Muscle of leg (tissue), 3 donors: ENCODE measurements at regions not wholly inside any gene's neighbourhood (a gene's known extent, or its start where the extent isn't known, plus 50 kb on each side); places are given as distances from the start of the nearest gene placed in this dataset.

Source experiments
- DNase-seq: peaks from one replicate; pipeline ENCODE4 v3.0.0; 2013
- H3K27ac ChIP-seq: one replicate; pipeline ENCODE4 v1.5.1; 2013; ENCODE audit warnings: mild to moderate bottlenecking, low read length, control low read depth
- H3K27me3 ChIP-seq: one replicate; pipeline ENCODE4 v1.6.1; 2013; ENCODE audit warnings: low read length; ENCODE audit not compliant: control insufficient read depth, insufficient read depth
- H3K36me3 ChIP-seq: one replicate; pipeline ENCODE4 v1.6.1; 2013; ENCODE audit warnings: low read length; ENCODE audit not compliant: control insufficient read depth, insufficient read depth
- H3K4me1 ChIP-seq: one replicate; pipeline ENCODE4 v1.6.1; 2013; ENCODE audit warnings: low read length; ENCODE audit not compliant: control insufficient read depth, insufficient read depth
- H3K4me3 ChIP-seq: one replicate; pipeline ENCODE4 v1.5.1; 2013; ENCODE audit warnings: low read length, control low read depth
- H3K9me3 ChIP-seq: replicated peaks from 2 replicates; pipeline ENCODE4 v1.6.1; 2013; ENCODE audit warnings: low read depth, low read length; ENCODE audit not compliant: control insufficient read depth
- WGBS: methylation state at CpG from one replicate; pipeline ENCODE4 v1.1.5; 2013; ENCODE audit warnings: missing lambda C conversion rate; ENCODE audit not compliant: insufficient coverage; 5-methylcytosine and 5-hydroxymethylcytosine counted together

- 43% methylated on average over 2 of the region's 2 CpGs for WGBS
- no peaks in the 10 kb centered on the region for H3K4me1 ChIP-seq
- H3K9me3 ChIP-seq = no peaks in the 10 kb centered on the region
- H3K4me3 ChIP-seq = no peak overlapping the region
- H3K36me3 ChIP-seq = no peaks in the 10 kb centered on the region
- no peak for DNase-seq
- no peaks in the 10 kb centered on the region for H3K27me3 ChIP-seq
- H3K27ac ChIP-seq = no peak overlapping the region
Observed at GRCh38 chr12:45660330-45660729, 69.2 kb upstream of the ARID2 start.

- peak; percentile 86 for DNase-seq
- no CpG with 5 or more reads among the region's 2 CpGs for WGBS
- Histone ChIP-seq H3K36me3 (no peaks in the 10 kb centered on the region), H3K9me3 (no peaks in the 10 kb centered on the region), H3K4me3 (no peak overlapping the region), H3K27ac (peak overlapping the region; percentile 65), H3K27me3 (no peaks in the 10 kb centered on the region), H3K4me1 (no peaks in the 10 kb centered on the region)
Observed at GRCh38 chr12:45663455-45663854, 66.1 kb upstream of the ARID2 start.

GRCh38 chr12:45665941-45666340, 63.6 kb upstream of the ARID2 start:
- H3K27ac ChIP-seq = no peak overlapping the region

GRCh38 chr12:45666396-45666795, 63.1 kb upstream of the ARID2 start:
- DNase-seq = no peak
- WGBS = 87% methylated on average over 3 of the region's 3 CpGs

More at GRCh38 chr12:45665941-45666340, 63.6 kb upstream of the ARID2 start:
- no peak overlapping the region for H3K4me3 ChIP-seq
- H3K4me1 ChIP-seq = peaks cover 6% of the 10 kb centered on the region
- H3K36me3 ChIP-seq = no peaks in the 10 kb centered on the region
- no peaks in the 10 kb centered on the region for H3K27me3 ChIP-seq
- WGBS = no CpG with 5 or more reads among the region's 1 CpG
- DNase-seq = no peak
- H3K9me3 ChIP-seq = no peaks in the 10 kb centered on the region

GRCh38 chr12:45666816-45667215, 62.7 kb upstream of the ARID2 start:
- Histone ChIP-seq H3K4me1 (peaks cover 6% of the 10 kb centered on the region), H3K36me3 (no peaks in the 10 kb centered on the region), H3K27me3 (no peaks in the 10 kb centered on the region), H3K4me3 (no peak overlapping the region), H3K27ac (no peak overlapping the region), H3K9me3 (no peaks in the 10 kb centered on the region)
- DNase-seq = no peak
- WGBS = 100% methylated on average over 1 of the region's 2 CpGs

More at GRCh38 chr12:45666396-45666795, 63.1 kb upstream of the ARID2 start:
- Histone ChIP-seq H3K4me3 (no peak overlapping the region), H3K36me3 (no peaks in the 10 kb centered on the region), H3K27ac (no peak overlapping the region), H3K27me3 (no peaks in the 10 kb centered on the region), H3K9me3 (no peaks in the 10 kb centered on the region), H3K4me1 (peaks cover 6% of the 10 kb centered on the region)

GRCh38 chr12:45667761-45668160, 61.7 kb upstream of the ARID2 start:
- Histone ChIP-seq H3K27ac (no peak overlapping the region), H3K27me3 (no peaks in the 10 kb centered on the region), H3K4me3 (no peak overlapping the region), H3K4me1 (peaks cover 6% of the 10 kb centered on the region), H3K9me3 (no peaks in the 10 kb centered on the region), H3K36me3 (no peaks in the 10 kb centered on the region)
- DNase-seq = no peak
- no CpG with 5 or more reads among the region's 2 CpGs for WGBS

GRCh38 chr12:45668641-45669040, 60.9 kb upstream of the ARID2 start:
- Histone ChIP-seq H3K9me3 (no peaks in the 10 kb centered on the region), H3K27ac (no peak overlapping the region), H3K4me1 (peaks cover 6% of the 10 kb centered on the region), H3K27me3 (no peaks in the 10 kb centered on the region), H3K4me3 (no peak overlapping the region), H3K36me3 (no peaks in the 10 kb centered on the region)
- no CpG with 5 or more reads among the region's 1 CpG for WGBS
- no peak for DNase-seq

GRCh38 chr12:45669093-45669492, 60.4 kb upstream of the ARID2 start:
- H3K4me3 ChIP-seq = no peak overlapping the region

GRCh38 chr12:45669792-45670191, 59.7 kb upstream of the ARID2 start:
- H3K27me3 ChIP-seq = no peaks in the 10 kb centered on the region
- H3K36me3 ChIP-seq = no peaks in the 10 kb centered on the region
- H3K4me1 ChIP-seq = peaks cover 6% of the 10 kb centered on the region
- no peak overlapping the region for H3K4me3 ChIP-seq
- no peaks in the 10 kb centered on the region for H3K9me3 ChIP-seq
- DNase-seq = peak; percentile 87
- H3K27ac ChIP-seq = no peak overlapping the region
- 0% methylated on average over 1 of the region's 2 CpGs for WGBS

More at GRCh38 chr12:45669093-45669492, 60.4 kb upstream of the ARID2 start:
- H3K4me1 ChIP-seq = peaks cover 6% of the 10 kb centered on the region
- no peak for DNase-seq
- no peaks in the 10 kb centered on the region for H3K36me3 ChIP-seq
- no CpG with 5 or more reads among the region's 1 CpG for WGBS
- no peak overlapping the region for H3K27ac ChIP-seq
- H3K9me3 ChIP-seq = no peaks in the 10 kb centered on the region
- H3K27me3 ChIP-seq = no peaks in the 10 kb centered on the region

GRCh38 chr12:45670346-45671065, 59.0 kb upstream of the ARID2 start:
- peak; percentile 43 for DNase-seq
- H3K36me3 ChIP-seq = no peaks in the 10 kb centered on the region
- H3K27ac ChIP-seq = peak overlapping the region; percentile 18
- WGBS = no CpG with 5 or more reads among the region's 5 CpGs
- no peaks in the 10 kb centered on the region for H3K9me3 ChIP-seq
- peaks cover 6% of the 10 kb centered on the region for H3K4me1 ChIP-seq
- no peaks in the 10 kb centered on the region for H3K27me3 ChIP-seq
- no peak overlapping the region for H3K4me3 ChIP-seq
